Panc1 (cell line): ENCODE measurements at regions not wholly inside any gene's neighbourhood (a gene's known extent, or its start where the extent isn't known, plus 50 kb on each side); places are given as distances from the start of the nearest gene placed in this dataset.
A peak's percentile ranks its signal among the peaks of the same experiment; 100 is the strongest.
"Not testable (repeated sequence)": the region's sequence is repeated elsewhere in the genome, so short reads cannot be mapped to it uniquely, and the experiment has no call there.

Experiments used
- ATAC-seq: fragments of 200-7000 bp; cut with Tn5 transposase; 2 replicates; pipeline ENCODE4 v1.9.1; 2020; ENCODE audit warnings: mild to moderate bottlenecking, moderate library complexity
- BruUV-seq: library from RNA; stranded (reverse); fragments of 400-500 nt; replicated peaks from 2 replicates; lab custom pipeline; 2021; lab: Mats Ljungman, UMichigan
- CTCF ChIA-PET: fragments of 300-600 bp; sonication (Branson Sonifier 250); formaldehyde crosslinking; loops from one replicate; lab custom pipeline; 2022; ENCODE audit warnings: antibody characterized with exemption; lab: Charles Lee
- POLR2A ChIA-PET: fragments of 300-600 bp; sonication (Branson Sonifier 250); formaldehyde crosslinking; loops from one replicate; lab custom pipeline; 2022; ENCODE audit warnings: antibody characterized with exemption; lab: Charles Lee
- DNase-seq: peaks from one replicate; pipeline ENCODE4 v3.0.0-alpha.2; 2010; ENCODE audit warnings: low read depth, low spot score
- H3K27ac ChIP-seq: 2 replicates; pipeline ENCODE4 v1.5.1; 2011; ENCODE audit warnings: mild to moderate bottlenecking, low read length, inconsistent platforms
- H3K27me3 ChIP-seq: fragments of 200-500 bp; sonication (Bioruptor generic); 2 replicates; pipeline ENCODE4 v1.6.0; 2014; ENCODE audit warnings: low read length, inconsistent platforms; ENCODE audit not compliant: control insufficient read depth, insufficient read depth
- H3K36me3 ChIP-seq: fragments of 200-500 bp; sonication (Bioruptor generic); 2 replicates; pipeline ENCODE4 v1.5.1; 2014; ENCODE audit warnings: inconsistent platforms, mild to moderate bottlenecking, low read length, moderate library complexity; ENCODE audit not compliant: control insufficient read depth, insufficient read depth
- H3K4me1 ChIP-seq: 2 replicates; pipeline ENCODE4 v1.5.1; 2011; ENCODE audit warnings: inconsistent platforms, mild to moderate bottlenecking, low read length, moderate library complexity; ENCODE audit not compliant: control insufficient read depth, insufficient read depth
- H3K4me3 ChIP-seq, 2 experiments: 2 replicates each; pipeline ENCODE4 v1.5.1; 2011 to 2012; ENCODE audit warnings: low read depth in 2 of 2, low read length in 2 of 2, mild to moderate bottlenecking in 2 of 2, inconsistent platforms in 1 of 2, moderate library complexity in 1 of 2
- H3K9me3 ChIP-seq: fragments of 200-500 bp; sonication (Bioruptor generic); 2 replicates; pipeline ENCODE4 v1.5.1; 2014; ENCODE audit warnings: low read depth, mild to moderate bottlenecking, inconsistent platforms, low read length, moderate library complexity; ENCODE audit not compliant: control insufficient read depth, insufficient read depth
- CTCF ChIP-seq: fragments of 450-650 bp; IDR thresholded peaks from 2 replicates; pipeline ENCODE4 v1.5.1; 2017; ENCODE audit warnings: mild to moderate bottlenecking
- in situ Hi-C: cut with HindIII; loops from 2 replicates; pipeline ENCODE4 v1.10.0; 2016; ENCODE audit warnings: low sequenced_read_pairs, low pct_unique_long_range_greater_than_20kb
- intact Hi-C: fragments of 100-400 bp; cut with micrococcal nuclease; formaldehyde crosslinking; loops from one replicate; pipeline ENCODE4 v1.10.0; 2022; ENCODE audit not compliant: unreplicated experiment

GRCh38 chr22:10673065-10673464 is 4854.9 kb upstream of the OR11H1 start:
- DNase-seq, H3K9me3 ChIP-seq, intact Hi-C loops, ATAC-seq, H3K4me1 ChIP-seq, H3K27ac ChIP-seq, H3K36me3 ChIP-seq, BruUV-seq, CTCF ChIA-PET, POLR2A ChIA-PET, H3K27me3 ChIP-seq, in situ Hi-C loops, H3K4me3 ChIP-seq: not testable (repeated sequence)
- peak; percentile 9; the same call in 1 of the 2 replicates for TF ChIP-seq CTCF

- H3K27ac ChIP-seq, DNase-seq, ATAC-seq, BruUV-seq, H3K27me3 ChIP-seq, H3K36me3 ChIP-seq, CTCF ChIA-PET, H3K4me1 ChIP-seq, in situ Hi-C loops, H3K9me3 ChIP-seq, intact Hi-C loops, POLR2A ChIA-PET, H3K4me3 ChIP-seq: not testable (repeated sequence)
Measured at GRCh38 chr22:10678720-10679119, 4849.3 kb upstream of the OR11H1 start.

GRCh38 chr22:10685436-10685835 is 4842.6 kb upstream of the OR11H1 start:
- CTCF ChIA-PET, intact Hi-C loops, H3K4me3 ChIP-seq, H3K36me3 ChIP-seq, DNase-seq, H3K27me3 ChIP-seq, H3K4me1 ChIP-seq, H3K9me3 ChIP-seq, BruUV-seq, ATAC-seq, H3K27ac ChIP-seq, in situ Hi-C loops, POLR2A ChIA-PET: not testable (repeated sequence)

GRCh38 chr22:10687256-10687655 is 4840.7 kb upstream of the OR11H1 start:
- intact Hi-C loops, ATAC-seq, H3K27me3 ChIP-seq, H3K9me3 ChIP-seq, in situ Hi-C loops, POLR2A ChIA-PET, BruUV-seq, H3K4me1 ChIP-seq, H3K36me3 ChIP-seq, DNase-seq, CTCF ChIA-PET, H3K27ac ChIP-seq, H3K4me3 ChIP-seq: not testable (repeated sequence)
- TF ChIP-seq CTCF: 0 out of 2 replicates have a peak, but pooled peaks have one; percentile 14

GRCh38 chr22:10698836-10699235 is 4829.2 kb upstream of the OR11H1 start:
- intact Hi-C loops, POLR2A ChIA-PET, H3K9me3 ChIP-seq, in situ Hi-C loops, H3K36me3 ChIP-seq, H3K4me3 ChIP-seq, BruUV-seq, H3K27ac ChIP-seq, DNase-seq, ATAC-seq, H3K4me1 ChIP-seq, CTCF ChIA-PET, H3K27me3 ChIP-seq: not testable (repeated sequence)

GRCh38 chr22:10699301-10700097 is 4828.5 kb upstream of the OR11H1 start:
- H3K4me3 ChIP-seq, POLR2A ChIA-PET, H3K27me3 ChIP-seq, in situ Hi-C loops, ATAC-seq, H3K4me1 ChIP-seq, CTCF ChIA-PET, H3K9me3 ChIP-seq, BruUV-seq, H3K36me3 ChIP-seq, DNase-seq, intact Hi-C loops, H3K27ac ChIP-seq: not testable (repeated sequence)
